Endothelial cell of umbilical vein (primary cell): ENCODE measurements at regions not wholly inside any gene's neighbourhood (a gene's known extent, or its start where the extent isn't known, plus 50 kb on each side); places are given as distances from the start of the nearest gene placed in this dataset.

ENCODE experiments used
- BruUV-seq: library from RNA; stranded (reverse); fragments of 400-500 nt; replicated peaks from 2 replicates; lab custom pipeline; 2021; lab: Mats Ljungman, UMichigan
- CTCF ChIA-PET: fragments of 300-600, 350-600 bp; sonication (Branson Sonifier 250); formaldehyde crosslinking; loops from one replicate; lab custom pipeline; 2021; ENCODE audit warnings: antibody characterized with exemption, inconsistent platforms; lab: Charles Lee
- POLR2A ChIA-PET: fragments of 300-600, 350-600 bp; sonication (Branson Sonifier 250); formaldehyde crosslinking; loops from one replicate; lab custom pipeline; 2021; ENCODE audit warnings: antibody characterized with exemption, inconsistent platforms; lab: Charles Lee
- DNase-seq: peaks from one replicate; pipeline ENCODE4 v3.0.0-alpha.2; 2011; ENCODE audit warnings: low read depth, low spot score
- FAIRE-seq: peaks from 2 replicates; lab custom pipeline; 2011; peaks lifted over from hg19 to GRCh38; lab: Jason Lieb, UNC
- H2AFZ ChIP-seq: 2 replicates; pipeline ENCODE4 v1.6.0; 2012; ENCODE audit warnings: low read depth, low read length, control low read depth, inconsistent platforms
- H3K27ac ChIP-seq: 2 replicates; pipeline ENCODE4 v1.5.1; 2011; ENCODE audit warnings: low read depth, mild to moderate bottlenecking, control low read depth, low read length, moderate library complexity; ENCODE audit not compliant: insufficient read depth
- H3K27me3 ChIP-seq, 2 experiments: 2 replicates each; pipeline versions ENCODE4 v1.6.0 to v1.6.1; 2011; ENCODE audit warnings: low read length in 2 of 2, mixed read lengths in 1 of 2; ENCODE audit not compliant: control insufficient read depth in 2 of 2, insufficient read depth in 2 of 2
- H3K36me3 ChIP-seq, 2 experiments: 2 replicates in 1 of 2; 3 replicates in 1 of 2; pipeline ENCODE4 v1.5.1; 2011; ENCODE audit warnings: low read length in 2 of 2, mild to moderate bottlenecking in 1 of 2, moderate library complexity in 1 of 2; ENCODE audit not compliant: control insufficient read depth in 2 of 2, insufficient read depth in 2 of 2; ENCODE audit errors: extremely low read depth in 1 of 2
- H3K4me1 ChIP-seq: 3 replicates; pipeline ENCODE4 v1.5.1; 2011; ENCODE audit warnings: mild to moderate bottlenecking, low read length; ENCODE audit not compliant: control insufficient read depth, insufficient read depth; ENCODE audit errors: extremely low read depth
- H3K4me2 ChIP-seq: 2 replicates; pipeline ENCODE4 v1.6.1; 2011; ENCODE audit warnings: low read length, control low read depth, mixed read lengths; ENCODE audit not compliant: insufficient read depth
- H3K4me3 ChIP-seq, 3 experiments: fragments of 200-600 bp in 1 of 3; sonication (generic), shearing (Covaris generic) in 1 of 3; replicated peaks in 1 of 3; 2 replicates each; pipeline ENCODE4 v1.5.1; 2011 to 2016; ENCODE audit warnings: control low read depth in 3 of 3, low read length in 3 of 3, mild to moderate bottlenecking in 2 of 3, inconsistent platforms in 1 of 3, low read depth in 1 of 3, moderate library complexity in 1 of 3; ENCODE audit not compliant: insufficient read depth in 1 of 3
- H3K79me2 ChIP-seq: 2 replicates; pipeline ENCODE4 v1.6.0; 2012; ENCODE audit warnings: low read length, inconsistent platforms; ENCODE audit not compliant: control insufficient read depth, insufficient read depth
- H3K9ac ChIP-seq: replicated peaks from 2 replicates; pipeline ENCODE3; 2011; ENCODE audit warnings: low read length, control low read depth; ENCODE audit not compliant: insufficient read depth; ENCODE audit errors: extremely low read depth
- H3K9me1 ChIP-seq: replicated peaks from 3 replicates; pipeline ENCODE4 v1.6.0; 2011; ENCODE audit warnings: mild to moderate bottlenecking, low read length; ENCODE audit not compliant: control insufficient read depth, insufficient read depth; ENCODE audit errors: extremely low read depth
- H3K9me3 ChIP-seq: replicated peaks from 2 replicates; pipeline ENCODE4 v1.5.1; 2012; ENCODE audit warnings: low read length, inconsistent platforms; ENCODE audit not compliant: control insufficient read depth, insufficient read depth
- H4K20me1 ChIP-seq: replicated peaks from 2 replicates; pipeline ENCODE3; 2011; ENCODE audit warnings: mild to moderate bottlenecking, low read length; ENCODE audit not compliant: control insufficient read depth, insufficient read depth; ENCODE audit errors: extremely low read depth
- EZH2 ChIP-seq: IDR thresholded peaks from 2 replicates; pipeline ENCODE4 v1.6.1; 2012; ENCODE audit warnings: borderline replicate concordance, low read depth, mild to moderate bottlenecking, moderate library complexity, low read length, inconsistent platforms; ENCODE audit not compliant: severe bottlenecking
- FOS ChIP-seq: IDR thresholded peaks from 2 replicates; pipeline ENCODE4 v1.6.1; 2011; ENCODE audit warnings: mild to moderate bottlenecking, low read length, moderate library complexity, borderline replicate concordance; ENCODE audit not compliant: insufficient read depth
- GATA2 ChIP-seq: IDR thresholded peaks from 2 replicates; pipeline ENCODE4 v1.7.0; 2011; ENCODE audit warnings: low read depth, mild to moderate bottlenecking, moderate library complexity, mixed read lengths, low read length; ENCODE audit not compliant: insufficient read length, insufficient read depth
- JUN ChIP-seq: IDR thresholded peaks from 2 replicates; pipeline ENCODE4 v1.6.1; 2011; ENCODE audit warnings: borderline replicate concordance, low read depth; ENCODE audit not compliant: insufficient read length, insufficient read depth
- MYC ChIP-seq: IDR thresholded peaks from one replicate; pipeline ENCODE4 v1.6.1; 2011; ENCODE audit warnings: mild to moderate bottlenecking, low read depth, low read length
- POLR2A ChIP-seq: IDR thresholded peaks from 2 replicates; pipeline ENCODE4 v1.6.1; 2012; ENCODE audit warnings: low read depth, mild to moderate bottlenecking, control low read depth, low read length
- POLR2AphosphoS5 ChIP-seq: IDR thresholded peaks from 2 replicates; pipeline ENCODE4 v1.6.1; 2012; ENCODE audit warnings: low read depth, mild to moderate bottlenecking, control low read depth, low read length, moderate library complexity; ENCODE audit not compliant: insufficient read depth
- dilution Hi-C: fragments of 300-500 bp; cut with MboI; formaldehyde crosslinking; loops from one replicate; pipeline ENCODE4 v1.15.0; 2019; ENCODE audit warnings: low sequenced_read_pairs; ENCODE audit not compliant: extremely low pct_ligation_motif_present
- intact Hi-C: fragments of 100-400 bp; cut with micrococcal nuclease; formaldehyde crosslinking; loops from one replicate; pipeline ENCODE4 v1.10.0; 2022
- TF ChIP-seq, protein P1 (sequence below), 2 donors: IDR thresholded peaks; 1 replicate in 1 of 2; 2 replicates in 1 of 2; pipeline ENCODE4 v1.5.1; 2011; ENCODE audit warnings: low read length in 2 of 2, mild to moderate bottlenecking in 2 of 2, moderate library complexity in 2 of 2, control low read depth in 1 of 2, inconsistent platforms in 1 of 2, low read depth in 1 of 2; ENCODE audit not compliant: insufficient read depth in 1 of 2; ENCODE audit errors: extremely low read depth in 1 of 2
- TF ChIP-seq, protein P2 (sequence below): IDR thresholded peaks from 2 replicates; pipeline ENCODE4 v1.6.1; 2011; ENCODE audit not compliant: insufficient read depth, insufficient read length

DNA sequence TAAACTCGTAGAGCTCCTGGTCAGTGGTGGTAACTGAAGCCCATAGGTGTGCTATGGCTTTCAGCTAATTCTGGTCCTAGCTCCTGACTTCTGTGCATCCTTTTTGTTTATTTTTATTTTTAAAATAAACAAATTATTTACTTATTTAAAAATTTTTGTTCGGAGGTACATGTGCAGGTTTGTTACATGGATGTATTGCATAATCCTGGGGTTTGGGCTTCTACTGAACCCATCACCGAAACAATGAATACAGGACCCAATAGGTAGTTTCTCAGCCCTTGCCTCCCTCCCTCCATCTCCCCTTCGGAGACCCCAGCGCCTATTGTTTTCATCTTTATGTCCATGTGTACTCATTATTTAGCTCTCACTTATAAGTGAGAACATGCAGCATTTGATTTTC, 143.8 kb downstream of the URB2 start:
- no peaks in the 10 kb centered on the region for H3K9me3 ChIP-seq
- no peaks in the 10 kb centered on the region for H3K9me1 ChIP-seq
- H3K4me1 ChIP-seq: no peaks in the 10 kb centered on the region
- no peaks in the 10 kb centered on the region for H3K27me3 ChIP-seq
- H3K4me2 ChIP-seq: no peak overlapping the region
- no peak overlapping the region for H3K9ac ChIP-seq
- no peak overlapping the region for H2AFZ ChIP-seq
- ChIA-PET CTCF (no interaction called here), POLR2A (no interaction called here)
- dilution Hi-C loops: no loop called here
- no TSS peak for BruUV-seq
- FAIRE-seq (no peak), DNase-seq (no peak)
- TF ChIP-seq, protein P1, sequence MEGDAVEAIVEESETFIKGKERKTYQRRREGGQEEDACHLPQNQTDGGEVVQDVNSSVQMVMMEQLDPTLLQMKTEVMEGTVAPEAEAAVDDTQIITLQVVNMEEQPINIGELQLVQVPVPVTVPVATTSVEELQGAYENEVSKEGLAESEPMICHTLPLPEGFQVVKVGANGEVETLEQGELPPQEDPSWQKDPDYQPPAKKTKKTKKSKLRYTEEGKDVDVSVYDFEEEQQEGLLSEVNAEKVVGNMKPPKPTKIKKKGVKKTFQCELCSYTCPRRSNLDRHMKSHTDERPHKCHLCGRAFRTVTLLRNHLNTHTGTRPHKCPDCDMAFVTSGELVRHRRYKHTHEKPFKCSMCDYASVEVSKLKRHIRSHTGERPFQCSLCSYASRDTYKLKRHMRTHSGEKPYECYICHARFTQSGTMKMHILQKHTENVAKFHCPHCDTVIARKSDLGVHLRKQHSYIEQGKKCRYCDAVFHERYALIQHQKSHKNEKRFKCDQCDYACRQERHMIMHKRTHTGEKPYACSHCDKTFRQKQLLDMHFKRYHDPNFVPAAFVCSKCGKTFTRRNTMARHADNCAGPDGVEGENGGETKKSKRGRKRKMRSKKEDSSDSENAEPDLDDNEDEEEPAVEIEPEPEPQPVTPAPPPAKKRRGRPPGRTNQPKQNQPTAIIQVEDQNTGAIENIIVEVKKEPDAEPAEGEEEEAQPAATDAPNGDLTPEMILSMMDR (IDR thresholded peaks at IDR 0.05; ENCODE audit: extremely low read depth in 1 of 2, insufficient read depth in 1 of 2, low read depth in 1 of 2, low read length in 2 of 2): no peak
- TF ChIP-seq, protein P2, sequence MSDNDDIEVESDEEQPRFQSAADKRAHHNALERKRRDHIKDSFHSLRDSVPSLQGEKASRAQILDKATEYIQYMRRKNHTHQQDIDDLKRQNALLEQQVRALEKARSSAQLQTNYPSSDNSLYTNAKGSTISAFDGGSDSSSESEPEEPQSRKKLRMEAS: no peak
- TF ChIP-seq EZH2 (no peak), POLR2A (no peak)
- intact Hi-C loops: no loop called here
- H3K4me3 ChIP-seq: no peak overlapping the region
- no peaks in the 10 kb centered on the region for H3K36me3 ChIP-seq
- H4K20me1 ChIP-seq: no peaks in the 10 kb centered on the region
- H3K79me2 ChIP-seq: no peaks in the 10 kb centered on the region
- no peak overlapping the region for H3K27ac ChIP-seq

DNA sequence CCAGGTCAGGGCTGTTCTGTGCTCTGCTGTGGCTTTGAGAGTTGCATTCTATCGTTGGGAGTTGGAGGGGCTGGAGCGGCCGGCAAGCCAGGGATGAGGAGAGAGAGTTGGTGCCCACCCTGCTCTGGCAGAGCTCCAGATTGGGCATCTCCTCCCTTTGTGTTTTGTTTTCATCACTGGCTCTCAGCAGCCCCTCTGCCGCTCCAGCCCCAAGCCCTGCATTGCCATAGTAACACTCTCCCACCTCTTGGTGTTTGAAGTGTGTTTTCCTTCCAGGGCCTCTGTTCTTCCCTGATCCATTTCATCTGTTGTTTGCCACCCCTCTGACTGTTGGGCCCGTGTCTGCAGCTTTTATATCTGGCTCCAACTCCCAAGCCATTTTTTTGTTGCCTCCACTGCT, 152.7 kb downstream of the URB2 start:
- dilution Hi-C loops: no loop called here

More for the DNA sequence above, 152.7 kb downstream of the URB2 start:
- Histone ChIP-seq H3K4me2 (no peak overlapping the region), H3K27me3 (no peaks in the 10 kb centered on the region), H4K20me1 (no peaks in the 10 kb centered on the region), H3K9me1 (no peaks in the 10 kb centered on the region), H3K9ac (no peak overlapping the region), H3K9me3 (no peaks in the 10 kb centered on the region), H3K79me2 (no peaks in the 10 kb centered on the region), H2AFZ (no peak overlapping the region), H3K4me1 (no peaks in the 10 kb centered on the region), H3K27ac (no peak overlapping the region), H3K4me3 (no peak overlapping the region), H3K36me3 (no peaks in the 10 kb centered on the region)
- DNase-seq (no peak), FAIRE-seq (no peak)
- BruUV-seq: no TSS peak
- ChIA-PET CTCF (no interaction called here), POLR2A (no interaction called here)
- no peak for TF ChIP-seq EZH2
- no peak for TF ChIP-seq POLR2AphosphoS5
- no peak for TF ChIP-seq GATA2
- TF ChIP-seq, protein P1 (IDR thresholded peaks at IDR 0.05; ENCODE audit: extremely low read depth in 1 of 2, insufficient read depth in 1 of 2, low read depth in 1 of 2, low read length in 2 of 2): no peak
- TF ChIP-seq FOS: no peak
- TF ChIP-seq, protein P2: no peak
- no peak for TF ChIP-seq MYC
- no peak for TF ChIP-seq POLR2A
- TF ChIP-seq JUN: no peak
- intact Hi-C loops: no loop called here
